HEK293 (cell line): ENCODE measurements at regions not wholly inside any gene's neighbourhood (a gene's known extent, or its start where the extent isn't known, plus 50 kb on each side); places are given as distances from the start of the nearest gene placed in this dataset.

Experiments
- CTCF ChIA-PET: fragments of 350-600 bp; formaldehyde crosslinking; extraction: SDS; loops from one replicate; lab custom pipeline; 2021; ENCODE audit warnings: antibody characterized with exemption; lab: Yijun Ruan, JAX
- POLR2A ChIA-PET: fragments of 300-600 bp; formaldehyde crosslinking; extraction: SDS; loops from one replicate; lab custom pipeline; 2020; ENCODE audit warnings: antibody characterized with exemption, inconsistent platforms; lab: Yijun Ruan, JAX
- H3K27ac ChIP-seq: fragments of 200-500 bp; sonication (Bioruptor generic); 2 replicates; pipeline ENCODE4 v1.5.1; 2014; ENCODE audit warnings: low read depth, low read length, control low read depth, inconsistent platforms; ENCODE audit errors: extremely low read depth
- H3K36me3 ChIP-seq, 2 experiments: fragments of 200-500 bp in 1 of 2; sonication (Bioruptor generic) in 1 of 2; 1 replicate in 1 of 2; 2 replicates in 1 of 2; pipeline ENCODE4 v1.5.1; 2014 to 2017; ENCODE audit warnings: inconsistent platforms in 2 of 2, low read length in 2 of 2; ENCODE audit not compliant: control insufficient read depth in 2 of 2, insufficient read depth in 1 of 2
- H3K4me1 ChIP-seq: fragments of 200-500 bp; sonication (Bioruptor generic); 2 replicates; pipeline ENCODE4 v1.5.1; 2014; ENCODE audit warnings: mild to moderate bottlenecking, low read length, inconsistent platforms; ENCODE audit not compliant: control insufficient read depth, insufficient read depth
- H3K4me3 ChIP-seq: 2 replicates; pipeline ENCODE4 v1.5.1; 2011; ENCODE audit warnings: low read depth, mild to moderate bottlenecking, control low read depth, low read length, moderate library complexity
- H3K9me3 ChIP-seq: fragments of 200-500 bp; sonication (Bioruptor generic); 2 replicates; pipeline ENCODE4 v1.5.1; 2014; ENCODE audit warnings: low read depth, low read length, inconsistent platforms; ENCODE audit not compliant: control insufficient read depth, insufficient read depth
- KLF1 ChIP-seq: fragments of 450-650 bp; formaldehyde crosslinking; IDR thresholded peaks from 2 replicates; pipeline ENCODE4 v1.5.1; 2016; ENCODE audit warnings: missing biosample characterization, missing genetic modification characterization
- MEIS1 ChIP-seq: sonication (generic); formaldehyde crosslinking; IDR thresholded peaks from 2 replicates; pipeline ENCODE4 v1.8.1; 2022; ENCODE audit warnings: missing genetic modification reagents, mild to moderate bottlenecking, borderline replicate concordance
- OVOL3 ChIP-seq: fragments of 450-650 bp; formaldehyde crosslinking; IDR thresholded peaks from 2 replicates; pipeline ENCODE4 v1.5.1; 2016; ENCODE audit warnings: missing biosample characterization, missing genetic modification characterization
- ZEB2 ChIP-seq: fragments of 450-650 bp; formaldehyde crosslinking; IDR thresholded peaks from 2 replicates; pipeline ENCODE4 v1.5.1; 2016; ENCODE audit warnings: missing biosample characterization, missing genetic modification characterization
- ZNF184 ChIP-seq: fragments of 450-650 bp; IDR thresholded peaks from 2 replicates; pipeline ENCODE4 v1.5.1; 2018; ENCODE audit warnings: missing biosample characterization, mild to moderate bottlenecking, missing genetic modification characterization
- ZNF292 ChIP-seq: fragments of 450-650 bp; formaldehyde crosslinking; IDR thresholded peaks from 2 replicates; pipeline ENCODE4 v1.5.1; 2016; ENCODE audit warnings: low read depth, missing biosample characterization, missing genetic modification characterization, borderline replicate concordance
- ZNF324 ChIP-seq: fragments of 450-650 bp; formaldehyde crosslinking; IDR thresholded peaks from 2 replicates; pipeline ENCODE4 v1.5.1; 2016; ENCODE audit warnings: missing biosample characterization, missing genetic modification characterization
- ZNF416 ChIP-seq: fragments of 450-650 bp; formaldehyde crosslinking; IDR thresholded peaks from 2 replicates; pipeline ENCODE4 v1.5.1; 2016; ENCODE audit warnings: missing biosample characterization, missing genetic modification characterization
- ZNF423 ChIP-seq: fragments of 450-650 bp; formaldehyde crosslinking; IDR thresholded peaks from 2 replicates; pipeline ENCODE4 v1.5.1; 2016; ENCODE audit warnings: missing biosample characterization, missing genetic modification characterization
- ZNF548 ChIP-seq: fragments of 450-650 bp; formaldehyde crosslinking; IDR thresholded peaks from 2 replicates; pipeline ENCODE4 v1.5.1; 2016; ENCODE audit warnings: missing biosample characterization, missing genetic modification characterization
- ZNF707 ChIP-seq: fragments of 450-650 bp; formaldehyde crosslinking; IDR thresholded peaks from 2 replicates; pipeline ENCODE4 v1.5.1; 2016; ENCODE audit warnings: missing biosample characterization, missing genetic modification characterization
- TF ChIP-seq, protein P1 (sequence below): fragments of 450-650 bp; formaldehyde crosslinking; IDR thresholded peaks from 2 replicates; pipeline ENCODE4 v1.5.1; 2016; ENCODE audit warnings: missing biosample characterization, missing genetic modification characterization
- TF ChIP-seq, protein P2 (sequence below): fragments of 450-650 bp; formaldehyde crosslinking; IDR thresholded peaks from 2 replicates; pipeline ENCODE4 v1.5.1; 2016; ENCODE audit warnings: missing biosample characterization, missing genetic modification characterization
- TF ChIP-seq, protein P3 (sequence below): fragments of 450-650 bp; formaldehyde crosslinking; IDR thresholded peaks from 2 replicates; pipeline ENCODE4 v1.5.1; 2016; ENCODE audit warnings: missing biosample characterization, missing genetic modification characterization
- TF ChIP-seq, protein P4 (sequence below): fragments of 450-650 bp; formaldehyde crosslinking; IDR thresholded peaks from 2 replicates; pipeline ENCODE4 v1.5.1; 2016; ENCODE audit warnings: missing biosample characterization, missing genetic modification characterization
- TF ChIP-seq, protein P5 (sequence below): fragments of 450-650 bp; formaldehyde crosslinking; IDR thresholded peaks from 2 replicates; pipeline ENCODE4 v1.5.1; 2016; ENCODE audit warnings: missing biosample characterization, missing genetic modification characterization
- TF ChIP-seq, protein P6 (sequence below): fragments of 450-650 bp; formaldehyde crosslinking; IDR thresholded peaks from 2 replicates; pipeline ENCODE4 v1.5.1; 2016; ENCODE audit warnings: missing biosample characterization, missing genetic modification characterization

GRCh38 chr3:105093371-105094252, 273.1 kb upstream of the ALCAM start:
- no peaks in the 10 kb centered on the region for H3K9me3 ChIP-seq
- no peaks in the 10 kb centered on the region for H3K36me3 ChIP-seq
- TF ChIP-seq MEIS1 (CRISPR knock-in tag) (no peak), ZNF707 (tag by site-specific recombination) (no peak), ZNF416 (tag by site-specific recombination) (no peak), OVOL3 (tag by site-specific recombination) (no peak), ZEB2 (tag by site-specific recombination) (no peak), KLF1 (tag by site-specific recombination) (no peak), ZNF292 (tag by site-specific recombination) (no peak), ZNF324 (tag by site-specific recombination) (no peak), ZNF423 (tag by site-specific recombination) (no peak), ZNF184 (tag by site-specific recombination) (no peak), ZNF548 (tag by site-specific recombination) (no peak)
- TF ChIP-seq, protein P1, sequence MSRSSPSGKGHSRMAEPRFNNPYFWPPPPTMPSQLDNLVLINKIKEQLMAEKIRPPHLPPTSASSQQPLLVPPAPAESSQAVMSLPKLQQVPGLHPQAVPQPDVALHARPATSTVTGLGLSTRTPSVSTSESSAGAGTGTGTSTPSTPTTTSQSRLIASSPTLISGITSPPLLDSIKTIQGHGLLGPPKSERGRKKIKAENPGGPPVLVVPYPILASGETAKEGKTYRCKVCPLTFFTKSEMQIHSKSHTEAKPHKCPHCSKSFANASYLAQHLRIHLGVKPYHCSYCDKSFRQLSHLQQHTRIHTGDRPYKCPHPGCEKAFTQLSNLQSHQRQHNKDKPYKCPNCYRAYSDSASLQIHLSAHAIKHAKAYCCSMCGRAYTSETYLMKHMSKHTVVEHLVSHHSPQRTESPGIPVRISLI (tag by site-specific recombination), result no peak
- TF ChIP-seq, protein P2, sequence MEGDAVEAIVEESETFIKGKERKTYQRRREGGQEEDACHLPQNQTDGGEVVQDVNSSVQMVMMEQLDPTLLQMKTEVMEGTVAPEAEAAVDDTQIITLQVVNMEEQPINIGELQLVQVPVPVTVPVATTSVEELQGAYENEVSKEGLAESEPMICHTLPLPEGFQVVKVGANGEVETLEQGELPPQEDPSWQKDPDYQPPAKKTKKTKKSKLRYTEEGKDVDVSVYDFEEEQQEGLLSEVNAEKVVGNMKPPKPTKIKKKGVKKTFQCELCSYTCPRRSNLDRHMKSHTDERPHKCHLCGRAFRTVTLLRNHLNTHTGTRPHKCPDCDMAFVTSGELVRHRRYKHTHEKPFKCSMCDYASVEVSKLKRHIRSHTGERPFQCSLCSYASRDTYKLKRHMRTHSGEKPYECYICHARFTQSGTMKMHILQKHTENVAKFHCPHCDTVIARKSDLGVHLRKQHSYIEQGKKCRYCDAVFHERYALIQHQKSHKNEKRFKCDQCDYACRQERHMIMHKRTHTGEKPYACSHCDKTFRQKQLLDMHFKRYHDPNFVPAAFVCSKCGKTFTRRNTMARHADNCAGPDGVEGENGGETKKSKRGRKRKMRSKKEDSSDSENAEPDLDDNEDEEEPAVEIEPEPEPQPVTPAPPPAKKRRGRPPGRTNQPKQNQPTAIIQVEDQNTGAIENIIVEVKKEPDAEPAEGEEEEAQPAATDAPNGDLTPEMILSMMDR (tag by site-specific recombination), result no peak
- TF ChIP-seq, protein P3, sequence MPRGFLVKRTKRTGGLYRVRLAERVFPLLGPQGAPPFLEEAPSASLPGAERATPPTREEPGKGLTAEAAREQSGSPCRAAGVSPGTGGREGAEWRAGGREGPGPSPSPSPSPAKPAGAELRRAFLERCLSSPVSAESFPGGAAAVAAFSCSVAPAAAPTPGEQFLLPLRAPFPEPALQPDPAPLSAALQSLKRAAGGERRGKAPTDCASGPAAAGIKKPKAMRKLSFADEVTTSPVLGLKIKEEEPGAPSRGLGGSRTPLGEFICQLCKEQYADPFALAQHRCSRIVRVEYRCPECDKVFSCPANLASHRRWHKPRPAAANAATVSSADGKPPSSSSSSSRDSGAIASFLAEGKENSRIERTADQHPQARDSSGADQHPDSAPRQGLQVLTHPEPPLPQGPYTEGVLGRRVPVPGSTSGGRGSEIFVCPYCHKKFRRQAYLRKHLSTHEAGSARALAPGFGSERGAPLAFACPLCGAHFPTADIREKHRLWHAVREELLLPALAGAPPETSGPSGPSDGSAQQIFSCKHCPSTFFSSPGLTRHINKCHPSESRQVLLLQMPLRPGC (tag by site-specific recombination), result no peak
- TF ChIP-seq, protein P4, sequence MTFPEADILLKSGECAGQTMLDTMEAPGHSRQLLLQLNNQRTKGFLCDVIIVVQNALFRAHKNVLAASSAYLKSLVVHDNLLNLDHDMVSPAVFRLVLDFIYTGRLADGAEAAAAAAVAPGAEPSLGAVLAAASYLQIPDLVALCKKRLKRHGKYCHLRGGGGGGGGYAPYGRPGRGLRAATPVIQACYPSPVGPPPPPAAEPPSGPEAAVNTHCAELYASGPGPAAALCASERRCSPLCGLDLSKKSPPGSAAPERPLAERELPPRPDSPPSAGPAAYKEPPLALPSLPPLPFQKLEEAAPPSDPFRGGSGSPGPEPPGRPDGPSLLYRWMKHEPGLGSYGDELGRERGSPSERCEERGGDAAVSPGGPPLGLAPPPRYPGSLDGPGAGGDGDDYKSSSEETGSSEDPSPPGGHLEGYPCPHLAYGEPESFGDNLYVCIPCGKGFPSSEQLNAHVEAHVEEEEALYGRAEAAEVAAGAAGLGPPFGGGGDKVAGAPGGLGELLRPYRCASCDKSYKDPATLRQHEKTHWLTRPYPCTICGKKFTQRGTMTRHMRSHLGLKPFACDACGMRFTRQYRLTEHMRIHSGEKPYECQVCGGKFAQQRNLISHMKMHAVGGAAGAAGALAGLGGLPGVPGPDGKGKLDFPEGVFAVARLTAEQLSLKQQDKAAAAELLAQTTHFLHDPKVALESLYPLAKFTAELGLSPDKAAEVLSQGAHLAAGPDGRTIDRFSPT, result no peak
- TF ChIP-seq, protein P5, sequence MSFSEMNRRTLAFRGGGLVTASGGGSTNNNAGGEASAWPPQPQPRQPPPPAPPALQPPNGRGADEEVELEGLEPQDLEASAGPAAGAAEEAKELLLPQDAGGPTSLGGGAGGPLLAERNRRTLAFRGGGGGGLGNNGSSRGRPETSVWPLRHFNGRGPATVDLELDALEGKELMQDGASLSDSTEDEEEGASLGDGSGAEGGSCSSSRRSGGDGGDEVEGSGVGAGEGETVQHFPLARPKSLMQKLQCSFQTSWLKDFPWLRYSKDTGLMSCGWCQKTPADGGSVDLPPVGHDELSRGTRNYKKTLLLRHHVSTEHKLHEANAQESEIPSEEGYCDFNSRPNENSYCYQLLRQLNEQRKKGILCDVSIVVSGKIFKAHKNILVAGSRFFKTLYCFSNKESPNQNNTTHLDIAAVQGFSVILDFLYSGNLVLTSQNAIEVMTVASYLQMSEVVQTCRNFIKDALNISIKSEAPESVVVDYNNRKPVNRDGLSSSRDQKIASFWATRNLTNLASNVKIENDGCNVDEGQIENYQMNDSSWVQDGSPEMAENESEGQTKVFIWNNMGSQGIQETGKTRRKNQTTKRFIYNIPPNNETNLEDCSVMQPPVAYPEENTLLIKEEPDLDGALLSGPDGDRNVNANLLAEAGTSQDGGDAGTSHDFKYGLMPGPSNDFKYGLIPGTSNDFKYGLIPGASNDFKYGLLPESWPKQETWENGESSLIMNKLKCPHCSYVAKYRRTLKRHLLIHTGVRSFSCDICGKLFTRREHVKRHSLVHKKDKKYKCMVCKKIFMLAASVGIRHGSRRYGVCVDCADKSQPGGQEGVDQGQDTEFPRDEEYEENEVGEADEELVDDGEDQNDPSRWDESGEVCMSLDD (tag by site-specific recombination), result no peak
- TF ChIP-seq, protein P6, sequence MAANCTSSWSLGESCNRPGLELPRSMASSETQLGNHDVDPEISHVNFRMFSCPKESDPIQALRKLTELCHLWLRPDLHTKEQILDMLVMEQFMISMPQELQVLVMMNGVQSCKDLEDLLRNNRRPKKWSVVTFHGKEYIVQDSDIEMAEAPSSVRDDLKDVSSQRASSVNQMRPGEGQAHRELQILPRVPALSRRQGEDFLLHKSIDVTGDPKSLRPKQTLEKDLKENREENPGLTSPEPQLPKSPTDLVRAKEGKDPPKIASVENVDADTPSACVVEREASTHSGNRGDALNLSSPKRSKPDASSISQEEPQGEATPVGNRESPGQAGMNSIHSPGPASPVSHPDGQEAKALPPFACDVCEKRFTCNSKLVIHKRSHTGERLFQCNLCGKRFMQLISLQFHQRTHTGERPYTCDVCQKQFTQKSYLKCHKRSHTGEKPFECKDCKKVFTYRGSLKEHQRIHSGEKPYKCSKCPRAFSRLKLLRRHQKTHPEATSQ (tag by site-specific recombination), result no peak
- H3K4me3 ChIP-seq, result no peak overlapping the region
- POLR2A ChIA-PET, result no interaction called here
- no peaks in the 10 kb centered on the region for H3K4me1 ChIP-seq
- CTCF ChIA-PET, result no interaction called here
- no peak overlapping the region for H3K27ac ChIP-seq
